ENCODE measurements at regions not wholly inside any gene's neighbourhood (a gene's known extent, or its start where the extent isn't known, plus 50 kb on each side); places are given as distances from the start of the nearest gene placed in this dataset.
A peak's percentile ranks its signal among the peaks of the same experiment; 100 is the strongest.
"Not testable (repeated sequence)": the region's sequence is repeated elsewhere in the genome, so short reads cannot be mapped to it uniquely, and the experiment has no call there.

- DNase-seq, result no peak
These were observed 98.1 kb upstream of the ANXA1 start for GRCh38 chr9:73053543-73053942.

GRCh38 chr9:73050887-73051550 is 98.2 kb upstream of the ALDH1A1 start:
- peak; percentile 59 for DNase-seq

GRCh38 chr9:73050065-73050816 is 97.4 kb upstream of the ALDH1A1 start:
- peak; percentile 73 for DNase-seq

GRCh38 chr9:73049280-73049679 is 96.4 kb upstream of the ALDH1A1 start:
- no peak for DNase-seq

GRCh38 chr9:73046769-73047168 is 93.9 kb upstream of the ALDH1A1 start:
- no peak for DNase-seq

GRCh38 chr9:73044776-73045175 is 91.9 kb upstream of the ALDH1A1 start:
- DNase-seq, result not testable (repeated sequence)

GRCh38 chr9:73042155-73042554 is 89.3 kb upstream of the ALDH1A1 start:
- peak; percentile 40 for DNase-seq

GRCh38 chr9:73039271-73040263 is 86.7 kb upstream of the ALDH1A1 start:
- DNase-seq, result peak; percentile 22

- DNase-seq, result no peak
These were observed 85.8 kb upstream of the ALDH1A1 start for GRCh38 chr9:73038613-73039012.

GRCh38 chr9:73038089-73038509 is 85.2 kb upstream of the ALDH1A1 start:
- no peak for DNase-seq

- DNase-seq, result peak; percentile 52
These were observed 84.8 kb upstream of the ALDH1A1 start for GRCh38 chr9:73037613-73038012.

- no peak for DNase-seq
These were observed 82.1 kb upstream of the ALDH1A1 start for GRCh38 chr9:73034962-73035361.

- no peak for DNase-seq
These were observed 78.5 kb upstream of the ALDH1A1 start for GRCh38 chr9:73031350-73031749.

- no peak for DNase-seq
These were observed 77.6 kb upstream of the ALDH1A1 start for GRCh38 chr9:73030370-73031030.

- no peak for DNase-seq
These were observed 76.5 kb upstream of the ALDH1A1 start for GRCh38 chr9:73029346-73029745.

- DNase-seq, result no peak
These were observed 73.5 kb upstream of the ALDH1A1 start for GRCh38 chr9:73026375-73026774.

GRCh38 chr9:73024601-73025034 is 71.8 kb upstream of the ALDH1A1 start:
- DNase-seq, result no peak

GRCh38 chr9:73023025-73023541 is 70.2 kb upstream of the ALDH1A1 start:
- DNase-seq, result peak; percentile 71

- no peak for DNase-seq
These were observed 69.5 kb upstream of the ALDH1A1 start for GRCh38 chr9:73022353-73022752.

- no peak for DNase-seq
These were observed 68.0 kb upstream of the ALDH1A1 start for GRCh38 chr9:73020877-73021276.

GRCh38 chr9:73014011-73014410 is 61.2 kb upstream of the ALDH1A1 start:
- no peak for DNase-seq

GRCh38 chr9:73011956-73012355 is 59.1 kb upstream of the ALDH1A1 start:
- peak; percentile 21 for DNase-seq

Measured in fibroblast of skin of back (primary cell).